Neural cell (in vitro differentiated cells): ENCODE measurements at regions not wholly inside any gene's neighbourhood (a gene's known extent, or its start where the extent isn't known, plus 50 kb on each side); places are given as distances from the start of the nearest gene placed in this dataset.

Source experiments
- EP300 ChIP-seq: fragments of 450-650 bp; conservative IDR thresholded peaks from 2 replicates; pipeline ENCODE4 v1.6.1; 2014; ENCODE audit warnings: antibody characterized with exemption, mild to moderate bottlenecking, moderate library complexity; ENCODE audit not compliant: poor library complexity, severe bottlenecking
- EZH2 ChIP-seq: fragments of 200-600, 300-800 bp; shearing (Covaris generic), sonication (generic); IDR thresholded peaks from 2 replicates; pipeline ENCODE4 v1.6.1; 2014; ENCODE audit warnings: antibody characterized with exemption, low read length, borderline replicate concordance, mild to moderate bottlenecking; ENCODE audit not compliant: insufficient read depth, poor library complexity, severe bottlenecking
- POLR2AphosphoS5 ChIP-seq: IDR thresholded peaks from 2 replicates; pipeline ENCODE4 v1.6.1; 2012
- TF ChIP-seq, protein P1 (sequence below): fragments of 450-650 bp; IDR thresholded peaks from 2 replicates; pipeline ENCODE4 v1.5.1; 2014; ENCODE audit warnings: antibody characterized with exemption, mild to moderate bottlenecking, moderate library complexity; ENCODE audit not compliant: poor library complexity, severe bottlenecking
- TF ChIP-seq, protein P2 (sequence below): IDR thresholded peaks from 2 replicates; pipeline ENCODE4 v1.6.1; 2012; ENCODE audit warnings: borderline replicate concordance

DNA sequence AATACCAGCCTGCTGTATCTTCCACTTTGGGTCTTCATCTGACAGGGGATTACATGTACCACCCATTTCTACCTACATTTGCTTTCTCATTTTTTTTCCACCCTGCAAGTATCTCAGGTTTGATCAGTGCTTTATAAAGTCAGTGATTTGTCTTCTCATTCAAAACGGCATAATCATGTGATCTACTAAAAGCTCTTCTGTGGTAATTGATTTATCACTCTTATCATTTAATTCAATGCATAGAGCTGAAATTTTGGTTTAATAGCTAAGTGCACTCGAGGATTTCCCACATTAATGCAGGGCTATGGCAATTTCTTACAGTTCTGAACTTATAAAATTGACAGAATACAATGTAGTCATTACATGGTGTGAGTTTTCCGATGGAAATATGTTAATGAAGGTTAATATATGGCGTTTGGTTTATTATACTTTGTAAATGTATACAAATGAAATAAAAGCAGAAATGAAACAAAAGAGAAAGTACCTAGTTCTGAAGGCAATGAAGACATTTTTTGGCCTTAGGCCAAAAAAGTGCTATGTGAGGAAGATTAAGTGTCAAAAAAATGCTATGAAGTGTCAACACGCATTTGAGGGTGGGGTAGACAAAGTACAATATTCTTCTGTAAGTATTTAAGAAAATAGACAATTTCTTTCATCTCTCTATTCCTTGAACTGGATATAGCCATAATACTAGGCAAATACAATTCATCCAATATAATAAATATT, 457.3 kb downstream of the ETV1 start:
- TF ChIP-seq, protein P1, sequence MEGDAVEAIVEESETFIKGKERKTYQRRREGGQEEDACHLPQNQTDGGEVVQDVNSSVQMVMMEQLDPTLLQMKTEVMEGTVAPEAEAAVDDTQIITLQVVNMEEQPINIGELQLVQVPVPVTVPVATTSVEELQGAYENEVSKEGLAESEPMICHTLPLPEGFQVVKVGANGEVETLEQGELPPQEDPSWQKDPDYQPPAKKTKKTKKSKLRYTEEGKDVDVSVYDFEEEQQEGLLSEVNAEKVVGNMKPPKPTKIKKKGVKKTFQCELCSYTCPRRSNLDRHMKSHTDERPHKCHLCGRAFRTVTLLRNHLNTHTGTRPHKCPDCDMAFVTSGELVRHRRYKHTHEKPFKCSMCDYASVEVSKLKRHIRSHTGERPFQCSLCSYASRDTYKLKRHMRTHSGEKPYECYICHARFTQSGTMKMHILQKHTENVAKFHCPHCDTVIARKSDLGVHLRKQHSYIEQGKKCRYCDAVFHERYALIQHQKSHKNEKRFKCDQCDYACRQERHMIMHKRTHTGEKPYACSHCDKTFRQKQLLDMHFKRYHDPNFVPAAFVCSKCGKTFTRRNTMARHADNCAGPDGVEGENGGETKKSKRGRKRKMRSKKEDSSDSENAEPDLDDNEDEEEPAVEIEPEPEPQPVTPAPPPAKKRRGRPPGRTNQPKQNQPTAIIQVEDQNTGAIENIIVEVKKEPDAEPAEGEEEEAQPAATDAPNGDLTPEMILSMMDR, result no peak
- TF ChIP-seq EZH2 (no peak), EP300 (no peak), POLR2AphosphoS5 (no peak)
- TF ChIP-seq, protein P2, sequence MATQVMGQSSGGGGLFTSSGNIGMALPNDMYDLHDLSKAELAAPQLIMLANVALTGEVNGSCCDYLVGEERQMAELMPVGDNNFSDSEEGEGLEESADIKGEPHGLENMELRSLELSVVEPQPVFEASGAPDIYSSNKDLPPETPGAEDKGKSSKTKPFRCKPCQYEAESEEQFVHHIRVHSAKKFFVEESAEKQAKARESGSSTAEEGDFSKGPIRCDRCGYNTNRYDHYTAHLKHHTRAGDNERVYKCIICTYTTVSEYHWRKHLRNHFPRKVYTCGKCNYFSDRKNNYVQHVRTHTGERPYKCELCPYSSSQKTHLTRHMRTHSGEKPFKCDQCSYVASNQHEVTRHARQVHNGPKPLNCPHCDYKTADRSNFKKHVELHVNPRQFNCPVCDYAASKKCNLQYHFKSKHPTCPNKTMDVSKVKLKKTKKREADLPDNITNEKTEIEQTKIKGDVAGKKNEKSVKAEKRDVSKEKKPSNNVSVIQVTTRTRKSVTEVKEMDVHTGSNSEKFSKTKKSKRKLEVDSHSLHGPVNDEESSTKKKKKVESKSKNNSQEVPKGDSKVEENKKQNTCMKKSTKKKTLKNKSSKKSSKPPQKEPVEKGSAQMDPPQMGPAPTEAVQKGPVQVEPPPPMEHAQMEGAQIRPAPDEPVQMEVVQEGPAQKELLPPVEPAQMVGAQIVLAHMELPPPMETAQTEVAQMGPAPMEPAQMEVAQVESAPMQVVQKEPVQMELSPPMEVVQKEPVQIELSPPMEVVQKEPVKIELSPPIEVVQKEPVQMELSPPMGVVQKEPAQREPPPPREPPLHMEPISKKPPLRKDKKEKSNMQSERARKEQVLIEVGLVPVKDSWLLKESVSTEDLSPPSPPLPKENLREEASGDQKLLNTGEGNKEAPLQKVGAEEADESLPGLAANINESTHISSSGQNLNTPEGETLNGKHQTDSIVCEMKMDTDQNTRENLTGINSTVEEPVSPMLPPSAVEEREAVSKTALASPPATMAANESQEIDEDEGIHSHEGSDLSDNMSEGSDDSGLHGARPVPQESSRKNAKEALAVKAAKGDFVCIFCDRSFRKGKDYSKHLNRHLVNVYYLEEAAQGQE, result no peak
